ENCODE measurements at regions not wholly inside any gene's neighbourhood (a gene's known extent, or its start where the extent isn't known, plus 50 kb on each side); places are given as distances from the start of the nearest gene placed in this dataset.

DNA sequence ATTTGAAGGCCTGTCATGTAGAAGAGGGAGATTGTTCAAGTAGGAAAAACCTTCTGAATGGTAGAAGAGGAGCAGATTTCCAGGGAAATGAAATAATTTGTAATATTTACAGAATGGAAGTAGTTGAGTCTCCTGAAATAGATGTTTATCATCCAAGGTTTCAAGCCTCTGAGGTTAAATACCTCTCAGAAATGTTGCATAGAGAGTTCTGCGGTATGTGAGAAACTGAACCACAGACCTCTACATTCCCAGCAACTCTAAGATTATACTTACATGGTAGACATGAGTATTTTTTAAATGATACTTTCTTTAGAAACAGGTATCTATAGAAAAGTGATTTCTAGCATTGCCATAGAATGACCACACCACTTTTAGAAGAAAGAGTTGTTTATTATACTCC, 379.8 kb upstream of the FANCL start:
- TF ChIP-seq, protein P1, sequence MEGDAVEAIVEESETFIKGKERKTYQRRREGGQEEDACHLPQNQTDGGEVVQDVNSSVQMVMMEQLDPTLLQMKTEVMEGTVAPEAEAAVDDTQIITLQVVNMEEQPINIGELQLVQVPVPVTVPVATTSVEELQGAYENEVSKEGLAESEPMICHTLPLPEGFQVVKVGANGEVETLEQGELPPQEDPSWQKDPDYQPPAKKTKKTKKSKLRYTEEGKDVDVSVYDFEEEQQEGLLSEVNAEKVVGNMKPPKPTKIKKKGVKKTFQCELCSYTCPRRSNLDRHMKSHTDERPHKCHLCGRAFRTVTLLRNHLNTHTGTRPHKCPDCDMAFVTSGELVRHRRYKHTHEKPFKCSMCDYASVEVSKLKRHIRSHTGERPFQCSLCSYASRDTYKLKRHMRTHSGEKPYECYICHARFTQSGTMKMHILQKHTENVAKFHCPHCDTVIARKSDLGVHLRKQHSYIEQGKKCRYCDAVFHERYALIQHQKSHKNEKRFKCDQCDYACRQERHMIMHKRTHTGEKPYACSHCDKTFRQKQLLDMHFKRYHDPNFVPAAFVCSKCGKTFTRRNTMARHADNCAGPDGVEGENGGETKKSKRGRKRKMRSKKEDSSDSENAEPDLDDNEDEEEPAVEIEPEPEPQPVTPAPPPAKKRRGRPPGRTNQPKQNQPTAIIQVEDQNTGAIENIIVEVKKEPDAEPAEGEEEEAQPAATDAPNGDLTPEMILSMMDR (IDR thresholded peaks at IDR 0.05), result no peak
- TF ChIP-seq POLR2A (IDR thresholded peaks at IDR 0.05), result no peak
